Stimulated activated CD8-positive, alpha-beta memory T cell treated with anti-CD3 and anti-CD28 coated beads, Interleukin-15, amount 100 ng/mL, for 48 hours (primary cell): ENCODE measurements at regions not wholly inside any gene's neighbourhood (a gene's known extent, or its start where the extent isn't known, plus 50 kb on each side); places are given as distances from the start of the nearest gene placed in this dataset.

Experiments
- DNase-seq, 2 donors: peaks; one replicate each; pipeline ENCODE4 v3.0.0-alpha.2; 2020; ENCODE audit warnings: low read depth in 2 of 2

GRCh38 chr5:167546270-167546669 is 745.2 kb upstream of the WWC1 start:
- DNase-seq: no peak

GRCh38 chr5:167552356-167552755 is 739.1 kb upstream of the WWC1 start:
- DNase-seq: no peak

GRCh38 chr5:167553511-167553910 is 737.9 kb upstream of the WWC1 start:
- DNase-seq: no peak

GRCh38 chr5:167554564-167555290 is 736.7 kb upstream of the WWC1 start:
- no peak for DNase-seq

GRCh38 chr5:167555565-167556166 is 735.8 kb upstream of the WWC1 start:
- no peak for DNase-seq

GRCh38 chr5:167557359-167557758 is 734.1 kb upstream of the WWC1 start:
- no peak for DNase-seq

GRCh38 chr5:167561796-167562195 is 729.6 kb upstream of the WWC1 start:
- no peak for DNase-seq

GRCh38 chr5:167564275-167564674 is 727.2 kb upstream of the WWC1 start:
- no peak for DNase-seq

- DNase-seq: no peak
Observed at GRCh38 chr5:167565189-167565954, 726.1 kb upstream of the WWC1 start.

- DNase-seq: no peak
Observed at GRCh38 chr5:167570431-167570830, 721.0 kb upstream of the WWC1 start.

- no peak for DNase-seq
Observed at GRCh38 chr5:167571824-167572223, 719.6 kb upstream of the WWC1 start.

- DNase-seq: no peak
Observed at GRCh38 chr5:167573370-167574127, 717.9 kb upstream of the WWC1 start.

GRCh38 chr5:167574464-167574863 is 717.0 kb upstream of the WWC1 start:
- DNase-seq: no peak

- no peak for DNase-seq
Observed at GRCh38 chr5:167575330-167575729, 716.1 kb upstream of the WWC1 start.

- no peak for DNase-seq
Observed at GRCh38 chr5:167576126-167576525, 715.3 kb upstream of the WWC1 start.

GRCh38 chr5:167576897-167577296 is 714.5 kb upstream of the WWC1 start:
- no peak for DNase-seq

- DNase-seq: no peak
Observed at GRCh38 chr5:167577616-167578015, 713.8 kb upstream of the WWC1 start.

GRCh38 chr5:167578977-167579692 is 712.3 kb upstream of the WWC1 start:
- DNase-seq: no peak

- no peak for DNase-seq
Observed at GRCh38 chr5:167579693-167580055, 711.8 kb upstream of the WWC1 start.

- no peak for DNase-seq
Observed at GRCh38 chr5:167580608-167581007, 710.8 kb upstream of the WWC1 start.

- no peak for DNase-seq
Observed at GRCh38 chr5:167582283-167582682, 709.2 kb upstream of the WWC1 start.

GRCh38 chr5:167582886-167583285 is 708.6 kb upstream of the WWC1 start:
- DNase-seq: no peak
